Dermis blood vessel endothelial cell (primary cell): ENCODE measurements at regions not wholly inside any gene's neighbourhood (a gene's known extent, or its start where the extent isn't known, plus 50 kb on each side); places are given as distances from the start of the nearest gene placed in this dataset.

ENCODE experiments used
- DNase-seq: peaks from one replicate; pipeline ENCODE4 v3.0.0; 2010

GRCh38 chr2:236857246-236857645 is 228.4 kb upstream of the COPS8 start:
- DNase-seq: no peak

DNA sequence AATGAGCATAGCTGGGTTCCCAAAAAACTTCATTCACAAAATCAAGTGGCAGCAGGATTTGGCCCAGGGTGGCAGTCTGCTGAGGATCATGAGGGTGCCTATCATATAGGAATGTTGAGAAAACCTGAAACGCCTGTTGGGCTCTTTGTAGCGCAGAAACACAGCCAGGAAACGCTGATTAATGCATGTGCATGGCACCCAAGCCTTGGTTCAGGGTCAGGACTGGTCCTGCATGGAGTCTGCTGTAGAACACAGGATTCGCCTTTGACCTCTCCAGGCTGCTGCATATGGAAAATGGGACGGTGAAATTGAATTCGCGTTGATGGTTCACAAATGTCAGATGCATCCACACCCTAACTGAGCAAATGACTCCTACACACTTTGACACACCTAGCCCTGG is 227.9 kb upstream of the COPS8 start:
- no peak for DNase-seq

DNA sequence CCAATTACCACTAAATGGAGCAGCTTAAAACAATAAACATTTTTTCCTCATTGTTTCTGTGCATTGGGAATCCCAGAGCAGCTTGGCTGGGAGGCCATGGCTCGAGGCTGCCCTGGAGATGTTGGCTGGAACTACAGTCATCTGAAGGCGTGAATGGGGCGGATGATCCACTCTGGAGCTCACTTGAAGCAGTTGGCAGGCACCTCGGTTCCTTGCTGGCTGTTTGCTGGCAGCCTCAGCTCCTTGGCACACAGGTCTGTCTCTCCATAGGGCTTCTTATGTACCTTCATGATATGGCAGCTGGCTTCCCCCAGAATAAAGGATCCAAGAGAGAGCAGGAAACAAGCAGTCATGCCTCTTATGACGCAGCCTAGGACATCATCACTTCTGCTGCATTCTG is 227.0 kb upstream of the COPS8 start:
- no peak for DNase-seq

GRCh38 chr2:236859908-236860307 is 225.8 kb upstream of the COPS8 start:
- no peak for DNase-seq

DNA sequence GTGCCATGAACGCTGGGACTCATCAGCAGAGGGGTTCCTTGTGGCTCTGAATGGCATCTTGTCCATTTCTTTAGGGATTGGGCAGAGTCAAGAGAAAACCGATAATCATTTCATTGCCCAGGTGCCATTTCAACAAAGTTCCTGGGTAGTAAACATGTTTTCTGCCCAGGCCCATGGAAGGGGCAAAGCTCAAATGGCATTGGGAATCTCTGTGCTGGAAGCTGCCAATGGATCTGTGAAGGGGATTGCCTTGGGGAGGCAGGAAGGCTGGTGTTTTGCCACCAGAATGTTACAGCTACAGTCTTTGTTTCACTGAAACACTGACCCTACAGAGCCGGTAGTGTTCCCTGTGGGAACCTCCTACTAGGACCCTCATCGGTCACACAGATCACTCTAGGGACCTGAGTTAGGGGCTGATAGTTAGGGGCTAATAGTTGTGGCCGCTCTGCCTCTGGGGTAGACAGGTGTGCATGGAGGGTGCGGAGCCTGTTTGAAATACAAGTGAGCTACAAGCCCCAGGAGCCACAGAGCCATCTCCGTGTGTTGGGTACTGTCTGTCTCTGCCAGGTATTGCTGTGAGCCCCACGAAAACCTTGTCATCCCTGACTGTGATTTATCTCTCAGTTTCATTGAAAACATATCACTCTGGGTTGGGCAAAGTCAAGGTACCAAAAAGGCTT is 224.4 kb upstream of the COPS8 start:
- DNase-seq: no peak

DNA sequence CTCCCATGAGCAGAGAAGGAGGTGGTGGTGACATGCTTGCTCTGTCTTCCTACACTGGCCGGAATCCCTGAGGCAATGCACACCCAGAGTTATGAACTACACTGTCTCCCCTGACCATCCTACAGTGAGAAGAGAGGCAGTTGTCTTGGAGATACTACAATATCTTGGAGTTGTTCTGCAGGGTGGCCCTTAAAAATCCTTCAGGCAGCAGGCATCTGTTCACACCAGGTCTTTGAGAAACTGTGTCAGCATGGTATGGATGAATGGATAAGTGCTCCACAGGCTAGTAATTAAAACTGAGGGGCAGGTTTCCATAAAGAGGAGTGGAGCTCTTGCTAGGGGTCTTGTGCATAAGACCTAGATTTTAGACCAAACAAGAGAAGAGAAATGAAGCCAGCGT is 223.7 kb upstream of the COPS8 start:
- DNase-seq: no peak

DNA sequence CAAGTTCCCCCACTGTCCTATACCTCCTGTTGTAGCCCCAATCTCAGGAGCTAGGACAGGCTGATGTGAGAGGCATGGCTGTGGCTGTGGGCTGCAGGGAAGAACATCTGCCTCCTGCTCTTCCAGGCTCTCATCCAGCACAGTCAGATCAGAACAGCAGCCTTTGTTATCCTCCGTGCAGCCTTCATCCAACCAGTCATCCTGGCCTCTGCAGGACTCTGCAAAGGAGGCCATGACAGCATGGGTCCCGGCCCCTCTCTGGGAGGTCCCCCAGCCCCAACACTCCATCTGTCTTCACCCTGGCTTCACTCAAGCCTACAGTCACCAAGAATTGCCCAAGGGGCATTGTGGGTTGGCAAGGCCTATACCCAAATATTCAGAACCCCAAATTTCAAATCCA is 223.2 kb upstream of the COPS8 start:
- no peak for DNase-seq

GRCh38 chr2:236862961-236863728 is 222.5 kb upstream of the COPS8 start:
- DNase-seq: no peak

- DNase-seq: no peak
Observed at GRCh38 chr2:236863729-236864126, 222.0 kb upstream of the COPS8 start.

DNA sequence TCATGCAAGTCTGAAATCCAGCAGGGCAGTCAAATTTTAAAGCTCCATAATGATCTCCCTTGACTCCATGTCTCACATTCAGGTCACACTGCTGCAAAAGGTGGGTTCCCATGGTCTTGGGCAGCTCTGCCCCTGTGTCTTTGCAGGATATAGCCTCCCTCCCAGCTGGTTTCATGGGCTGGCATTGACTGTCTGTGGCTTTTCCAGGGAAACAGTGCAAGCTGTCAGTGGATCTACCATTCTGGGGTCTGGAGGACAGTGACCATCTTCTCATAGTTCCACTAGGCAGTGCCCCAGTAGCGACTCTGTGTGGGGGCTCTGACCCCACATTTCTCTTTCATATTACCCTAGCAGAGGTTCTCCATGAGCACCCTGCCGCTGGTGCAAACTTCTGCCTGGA is 220.6 kb upstream of the COPS8 start:
- DNase-seq: no peak

DNA sequence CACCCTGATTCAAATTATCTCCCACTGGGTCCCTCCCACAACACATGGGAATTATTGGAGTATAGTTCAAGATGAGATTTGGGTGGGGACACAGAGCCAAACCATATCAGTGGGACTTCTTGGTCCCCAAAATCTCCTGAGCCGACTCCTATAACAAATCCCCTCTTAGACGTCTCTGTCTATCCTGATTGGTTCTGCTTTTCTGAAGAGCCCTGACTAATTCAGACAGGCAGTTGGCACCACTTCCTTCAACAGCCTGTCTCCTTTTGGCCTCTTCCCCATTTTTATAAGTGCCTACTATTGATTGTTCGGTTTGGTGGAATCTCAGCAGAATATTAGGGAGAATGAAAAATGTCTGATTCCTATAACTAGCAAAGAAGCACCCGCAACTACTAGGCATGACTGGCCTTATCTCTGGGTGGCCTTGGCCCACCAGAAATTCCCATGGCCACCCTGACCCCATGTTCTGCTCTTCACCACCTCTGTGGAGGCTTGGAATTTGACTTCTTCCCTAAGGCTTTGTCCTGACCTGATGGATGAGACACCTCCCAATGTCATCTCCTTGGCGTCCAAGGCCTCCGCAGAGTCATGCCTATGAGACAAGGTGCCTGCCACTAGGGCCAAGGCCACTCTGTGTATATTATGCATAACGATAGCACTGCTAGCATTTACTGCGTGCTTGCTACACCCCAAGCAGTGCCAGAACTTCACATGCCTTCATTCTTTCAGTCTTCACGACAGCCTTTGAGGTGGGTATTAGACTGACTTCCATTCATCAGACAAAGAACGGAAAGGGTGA is 218.9 kb upstream of the COPS8 start:
- DNase-seq: no peak

GRCh38 chr2:236867441-236868260 is 218.0 kb upstream of the COPS8 start:
- DNase-seq: no peak

GRCh38 chr2:236870370-236870769 is 215.3 kb upstream of the COPS8 start:
- DNase-seq: no peak

GRCh38 chr2:236871500-236872001 is 214.1 kb upstream of the COPS8 start:
- peak; percentile 94 for DNase-seq

DNA sequence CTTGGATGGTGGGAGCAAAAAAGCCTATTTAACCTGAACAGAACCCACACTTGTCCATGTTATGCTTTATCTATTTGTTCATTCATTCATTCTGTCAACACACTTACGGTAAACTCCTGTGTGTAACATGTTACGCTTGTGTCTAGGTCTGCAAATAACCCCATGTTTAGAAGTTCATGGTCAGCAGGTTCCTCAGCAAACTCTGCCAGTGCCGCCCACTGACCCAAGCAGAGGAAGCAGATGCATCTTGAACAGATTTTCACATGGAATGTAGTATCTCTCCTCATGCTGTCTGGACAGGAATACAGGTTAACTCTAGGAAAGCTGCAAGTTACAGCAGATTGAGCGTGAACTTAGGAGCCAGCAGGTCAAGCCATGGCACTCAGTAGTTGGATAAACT is 213.7 kb upstream of the COPS8 start:
- peak; percentile 43 for DNase-seq

DNA sequence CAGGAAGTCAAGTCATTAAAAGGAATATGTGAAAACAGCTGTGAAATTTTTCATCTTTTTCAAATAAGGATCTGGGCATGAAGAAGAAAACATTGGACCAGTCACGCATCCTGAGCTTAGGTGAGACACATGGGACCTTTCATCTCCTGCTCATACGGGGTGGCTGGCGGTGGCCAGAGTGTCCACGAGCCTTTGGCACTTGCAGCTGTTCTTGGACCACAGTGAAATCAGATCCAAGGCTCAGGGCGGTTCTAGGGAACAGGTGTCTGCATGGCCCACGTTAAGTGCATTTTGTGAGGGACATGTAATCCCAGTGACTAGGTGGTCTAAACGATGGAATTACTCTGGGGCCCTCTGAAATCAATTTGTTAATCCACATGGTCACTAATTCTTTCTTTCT is 212.7 kb upstream of the COPS8 start:
- peak; percentile 25 for DNase-seq

GRCh38 chr2:236873636-236874035 is 212.1 kb upstream of the COPS8 start:
- no peak for DNase-seq

DNA sequence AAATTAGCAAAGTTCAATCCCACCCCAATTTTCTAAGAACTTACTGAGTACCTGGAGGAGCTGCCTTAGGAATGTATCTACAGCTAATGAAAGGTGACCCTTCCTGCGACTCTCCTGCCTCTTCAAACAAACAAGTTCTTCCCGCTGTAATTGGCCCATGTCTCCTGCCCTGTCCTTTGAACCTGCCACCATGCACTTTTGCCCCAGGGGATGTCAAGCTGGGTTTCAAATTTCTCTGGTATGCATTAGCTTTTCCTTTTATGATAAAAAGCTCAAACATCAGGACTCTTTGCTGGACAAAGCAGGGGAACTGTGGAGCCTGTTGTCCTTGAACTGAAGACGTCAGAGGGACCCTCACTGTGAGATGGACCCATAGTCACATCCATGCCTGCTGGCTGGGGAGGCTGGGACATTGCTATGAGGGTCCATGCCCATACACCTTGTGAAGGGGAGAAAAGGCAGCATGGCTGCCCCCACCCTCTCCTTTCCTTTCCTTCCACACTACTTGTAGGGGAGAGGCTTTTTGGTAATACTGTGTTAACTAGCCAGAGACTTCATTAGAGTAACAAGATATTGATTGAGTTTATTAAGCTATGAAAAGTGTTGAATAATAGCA is 210.7 kb upstream of the COPS8 start:
- DNase-seq: no peak

- peak; percentile 37 for DNase-seq
Observed at GRCh38 chr2:236875906-236876505, 209.7 kb upstream of the COPS8 start.

DNA sequence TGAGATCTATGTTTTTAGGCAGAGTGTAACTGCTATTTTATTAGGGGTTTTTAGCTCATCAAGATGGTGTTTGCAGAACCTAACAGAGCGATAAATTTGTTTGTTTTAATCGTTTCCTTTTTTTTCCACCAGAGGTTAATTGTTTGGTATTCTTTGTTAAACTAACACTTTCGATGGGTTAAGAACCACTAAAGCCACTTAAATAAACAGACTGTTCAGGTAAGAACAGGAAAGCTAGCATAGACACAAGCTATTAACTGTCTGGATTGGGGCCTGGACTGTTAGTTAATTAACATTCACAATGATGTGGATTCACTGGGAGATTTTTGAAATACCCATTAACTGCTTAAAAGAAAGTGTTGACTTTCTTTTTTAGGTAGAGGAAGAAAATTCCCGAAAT is 209.0 kb upstream of the COPS8 start:
- DNase-seq: no peak

DNA sequence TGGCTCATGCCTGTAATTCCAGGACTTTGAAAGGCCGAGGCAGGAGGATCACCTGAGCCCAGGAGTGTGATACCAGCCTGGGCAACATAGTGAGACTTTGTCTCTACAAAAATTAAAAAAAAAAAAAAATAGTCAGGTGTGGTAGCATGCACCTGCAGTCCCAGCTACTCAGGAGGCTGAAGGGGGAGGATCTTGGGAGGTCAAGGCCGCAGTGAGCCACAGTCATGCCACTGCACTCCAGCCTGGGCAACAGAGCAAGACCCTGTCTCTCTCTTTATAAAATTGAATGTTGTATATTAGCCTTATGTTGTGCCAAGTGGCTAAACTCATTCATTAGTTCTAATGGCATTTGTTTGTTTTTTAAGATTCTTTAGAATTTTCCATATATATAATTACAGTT is 207.7 kb upstream of the COPS8 start:
- DNase-seq: no peak
